ENCODE measurements at regions not wholly inside any gene's neighbourhood (a gene's known extent, or its start where the extent isn't known, plus 50 kb on each side); places are given as distances from the start of the nearest gene placed in this dataset.

DNA sequence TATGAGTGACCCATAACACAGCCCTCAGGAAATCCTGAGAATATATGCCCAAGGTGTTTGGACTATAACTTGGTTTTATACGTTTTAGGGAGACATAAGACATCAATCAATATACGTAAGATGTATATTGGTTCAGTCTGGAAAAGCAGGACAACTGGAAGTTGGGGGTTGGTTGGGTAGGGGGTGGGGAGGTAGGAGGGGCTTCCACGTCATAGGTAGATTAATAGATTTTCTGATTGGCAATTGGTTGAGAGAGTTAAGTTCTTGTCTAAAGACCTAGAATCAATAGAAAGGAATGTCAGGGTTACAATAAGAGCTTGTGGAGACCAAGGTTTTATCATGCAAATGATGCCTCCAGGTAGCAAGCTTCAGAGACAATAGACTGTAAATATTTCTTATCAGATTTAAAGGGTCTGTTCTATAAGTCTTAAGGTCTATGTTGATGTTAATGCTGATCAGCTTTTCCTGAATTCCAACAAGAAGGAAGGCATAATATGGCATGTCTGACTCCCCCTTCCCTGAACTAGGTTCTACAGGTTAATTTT is 2267.7 kb upstream of the ACO1 start:
- no peaks in the 10 kb centered on the region for H3K27me3 ChIP-seq (ENCODE audit: low read depth)
- TF ChIP-seq, protein P1, sequence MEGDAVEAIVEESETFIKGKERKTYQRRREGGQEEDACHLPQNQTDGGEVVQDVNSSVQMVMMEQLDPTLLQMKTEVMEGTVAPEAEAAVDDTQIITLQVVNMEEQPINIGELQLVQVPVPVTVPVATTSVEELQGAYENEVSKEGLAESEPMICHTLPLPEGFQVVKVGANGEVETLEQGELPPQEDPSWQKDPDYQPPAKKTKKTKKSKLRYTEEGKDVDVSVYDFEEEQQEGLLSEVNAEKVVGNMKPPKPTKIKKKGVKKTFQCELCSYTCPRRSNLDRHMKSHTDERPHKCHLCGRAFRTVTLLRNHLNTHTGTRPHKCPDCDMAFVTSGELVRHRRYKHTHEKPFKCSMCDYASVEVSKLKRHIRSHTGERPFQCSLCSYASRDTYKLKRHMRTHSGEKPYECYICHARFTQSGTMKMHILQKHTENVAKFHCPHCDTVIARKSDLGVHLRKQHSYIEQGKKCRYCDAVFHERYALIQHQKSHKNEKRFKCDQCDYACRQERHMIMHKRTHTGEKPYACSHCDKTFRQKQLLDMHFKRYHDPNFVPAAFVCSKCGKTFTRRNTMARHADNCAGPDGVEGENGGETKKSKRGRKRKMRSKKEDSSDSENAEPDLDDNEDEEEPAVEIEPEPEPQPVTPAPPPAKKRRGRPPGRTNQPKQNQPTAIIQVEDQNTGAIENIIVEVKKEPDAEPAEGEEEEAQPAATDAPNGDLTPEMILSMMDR (IDR thresholded peaks at IDR 0.05), result no peak
- ATAC-seq (no peak), DNase-seq (no peak)
- no peak overlapping the region for H3K4me3 ChIP-seq
- no peaks in the 10 kb centered on the region for H3K4me1 ChIP-seq
- H3K36me3 ChIP-seq, result no peaks in the 10 kb centered on the region
- intact Hi-C loops (cut with DNase I), result no loop called here
- H3K27ac ChIP-seq, result no peak overlapping the region
- H3K9me3 ChIP-seq, result no peaks in the 10 kb centered on the region

DNA sequence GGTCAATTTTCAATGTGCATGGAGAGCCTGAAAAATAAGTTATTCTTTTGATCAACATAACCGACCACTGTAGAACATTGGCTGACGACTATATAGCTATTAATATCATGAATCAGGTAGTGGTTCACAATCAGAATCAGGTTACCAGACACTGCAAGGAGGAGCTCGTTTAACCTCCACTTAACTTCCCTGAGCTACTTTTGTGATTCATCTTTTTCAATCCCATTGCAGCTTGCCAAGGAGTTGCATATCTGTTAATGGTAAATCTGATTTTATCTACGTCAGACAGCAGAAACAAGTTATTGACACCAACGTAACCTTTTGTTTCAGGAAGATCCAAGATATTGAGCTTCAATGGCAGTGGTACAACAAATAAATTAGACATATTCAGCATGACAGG is 2263.8 kb upstream of the ACO1 start:
- H3K4me1 ChIP-seq, result no peaks in the 10 kb centered on the region
- no peaks in the 10 kb centered on the region for H3K9me3 ChIP-seq
- no peak overlapping the region for H3K4me3 ChIP-seq
- no peak for ATAC-seq
- intact Hi-C loops (cut with DNase I), result no loop called here
- no peaks in the 10 kb centered on the region for H3K36me3 ChIP-seq
- no peaks in the 10 kb centered on the region for H3K27me3 ChIP-seq (ENCODE audit: low read depth)
- no peak overlapping the region for H3K27ac ChIP-seq
- TF ChIP-seq, protein P1 (IDR thresholded peaks at IDR 0.05), result no peak
- DNase-seq, result no peak

DNA sequence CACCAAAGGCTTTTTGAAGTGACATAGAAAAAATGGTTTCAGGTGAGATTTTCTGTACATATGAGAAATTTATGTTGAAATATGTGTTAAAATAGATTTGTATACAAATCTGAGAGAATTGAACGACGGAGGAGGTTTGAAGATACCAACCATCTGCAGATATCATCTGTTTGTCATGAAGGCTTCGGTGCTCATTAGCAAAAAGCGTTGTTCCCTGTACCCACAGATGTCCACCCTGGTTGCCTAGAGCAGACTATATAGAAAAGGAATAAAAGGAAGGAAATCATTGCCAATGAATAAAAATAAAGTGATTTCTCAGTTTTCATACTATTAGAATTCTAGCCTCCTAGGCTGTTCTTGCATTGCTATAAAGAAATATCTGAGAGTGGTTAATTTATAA is 2262.8 kb upstream of the ACO1 start:
- TF ChIP-seq, protein P1 (IDR thresholded peaks at IDR 0.05), result no peak
- no peak for DNase-seq
- no peak for ATAC-seq
- Histone ChIP-seq H3K4me3 (no peak overlapping the region), H3K9me3 (no peaks in the 10 kb centered on the region), H3K36me3 (no peaks in the 10 kb centered on the region), H3K27ac (no peak overlapping the region), H3K4me1 (no peaks in the 10 kb centered on the region), H3K27me3 (ENCODE audit: low read depth) (no peaks in the 10 kb centered on the region)
- intact Hi-C loops (cut with DNase I), result no loop called here

DNA sequence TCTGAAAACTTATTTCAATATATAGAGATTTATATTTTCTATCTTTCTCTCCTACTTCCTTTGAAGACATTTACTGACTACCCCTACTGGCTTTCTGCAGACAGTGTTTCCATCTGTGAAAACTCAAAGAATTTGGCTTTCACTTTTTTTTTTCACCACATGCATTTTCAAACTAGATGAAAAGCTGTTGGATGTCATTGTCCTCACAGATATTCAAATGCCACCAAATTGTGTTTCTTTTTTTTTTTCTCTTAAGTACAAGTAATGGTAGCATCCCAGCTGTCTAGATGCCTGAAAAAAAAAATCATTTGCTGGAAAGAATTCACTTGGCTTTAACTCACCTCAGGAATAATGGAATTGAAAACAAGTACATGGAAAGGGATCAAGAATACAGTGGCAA is 2258.6 kb upstream of the ACO1 start:
- DNase-seq (no peak), ATAC-seq (no peak)
- Histone ChIP-seq H3K9me3 (no peaks in the 10 kb centered on the region), H3K4me3 (no peak overlapping the region), H3K27me3 (ENCODE audit: low read depth) (no peaks in the 10 kb centered on the region), H3K36me3 (no peaks in the 10 kb centered on the region), H3K27ac (no peak overlapping the region), H3K4me1 (no peaks in the 10 kb centered on the region)
- intact Hi-C loops (cut with DNase I), result no loop called here
- TF ChIP-seq, protein P1 (IDR thresholded peaks at IDR 0.05), result no peak

DNA sequence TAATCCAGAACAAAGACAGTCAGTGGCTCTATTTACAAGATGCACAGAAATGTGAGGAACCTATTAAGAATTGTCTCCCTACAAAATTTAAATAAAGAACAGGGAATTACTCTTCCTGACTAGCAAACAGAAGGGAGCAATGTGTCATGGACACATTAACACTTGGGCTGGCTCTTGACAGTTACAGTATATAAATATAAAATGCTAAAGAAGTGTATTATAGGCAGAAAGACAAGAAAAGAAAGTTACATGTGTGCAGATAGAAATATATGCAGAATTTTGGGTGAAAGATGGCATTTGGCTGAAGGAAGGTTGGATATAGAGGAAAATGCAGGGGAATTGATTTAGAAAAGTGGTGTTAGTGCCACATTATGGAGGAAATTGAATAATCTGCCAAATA is 2257.1 kb upstream of the ACO1 start:
- H3K36me3 ChIP-seq, result no peaks in the 10 kb centered on the region
- no peaks in the 10 kb centered on the region for H3K4me1 ChIP-seq
- no peak overlapping the region for H3K4me3 ChIP-seq
- TF ChIP-seq, protein P1 (IDR thresholded peaks at IDR 0.05), result no peak
- ATAC-seq (no peak), DNase-seq (no peak)
- H3K27me3 ChIP-seq (ENCODE audit: low read depth), result no peaks in the 10 kb centered on the region
- H3K9me3 ChIP-seq, result no peaks in the 10 kb centered on the region
- intact Hi-C loops (cut with DNase I), result no loop called here
- H3K27ac ChIP-seq, result no peak overlapping the region

DNA sequence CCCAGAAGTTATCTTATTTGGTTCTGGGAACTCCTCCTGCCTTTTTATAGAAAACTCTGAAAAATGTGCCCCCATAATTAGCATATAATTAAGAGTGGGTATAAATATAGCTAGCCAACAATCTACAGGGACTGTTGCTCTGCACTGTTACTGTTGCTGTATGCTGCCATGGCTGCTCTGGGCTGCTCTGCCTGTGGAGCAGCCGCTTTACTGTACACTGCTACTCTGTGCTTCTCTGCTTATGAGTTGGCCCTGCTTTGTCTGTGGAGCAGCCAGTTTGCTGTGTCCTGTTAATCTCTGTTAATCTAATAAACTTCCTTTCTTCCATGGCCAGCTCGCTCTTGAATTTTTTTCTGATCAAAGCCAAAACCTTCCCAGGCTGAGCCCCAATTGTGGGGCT is 2244.0 kb upstream of the ACO1 start:
- intact Hi-C loops (cut with DNase I), result no loop called here
- Histone ChIP-seq H3K4me1 (no peaks in the 10 kb centered on the region), H3K4me3 (no peak overlapping the region), H3K9me3 (no peaks in the 10 kb centered on the region), H3K27ac (no peak overlapping the region), H3K36me3 (no peaks in the 10 kb centered on the region), H3K27me3 (ENCODE audit: low read depth) (no peaks in the 10 kb centered on the region)
- ATAC-seq, result no peak
- TF ChIP-seq, protein P1 (IDR thresholded peaks at IDR 0.05), result no peak
- no peak for DNase-seq
